K562 (cell line): ENCODE measurements at regions not wholly inside any gene's neighbourhood (a gene's known extent, or its start where the extent isn't known, plus 50 kb on each side); places are given as distances from the start of the nearest gene placed in this dataset.

Source experiments
- ATAC-seq: fragments of 200-7000 bp; cut with Tn5 transposase; 3 replicates; pipeline ENCODE4 v1.9.1; 2020; ENCODE audit warnings: moderate library complexity
- BruUV-seq: library from RNA; stranded (reverse); fragments of 400-500 nt; replicated peaks from 2 replicates; lab custom pipeline; 2021; lab: Mats Ljungman, UMichigan
- CTCF ChIA-PET: fragments of 300-600 bp; formaldehyde crosslinking; extraction: SDS; loops from one replicate; lab custom pipeline; 2021; ENCODE audit warnings: low intra/inter-chr PET ratio; lab: Yijun Ruan, JAX
- POLR2A ChIA-PET: fragments of 300-600, 350-650 bp; sonication (Branson Sonifier 250); formaldehyde crosslinking; extraction: SDS; loops from one replicate; lab custom pipeline; 2021; ENCODE audit warnings: antibody characterized with exemption, inconsistent platforms; lab: Yijun Ruan, JAX
- DNase-seq, 4 experiments: peaks; one replicate each; pipeline versions ENCODE4 v3.0.0 to v3.0.0-alpha.2; 2011 to 2018; ENCODE audit warnings: low spot score in 3 of 4, mixed read lengths in 3 of 4; ENCODE audit errors: extremely low read depth in 1 of 4
- FAIRE-seq: peaks from 2 replicates; lab custom pipeline; 2011; peaks lifted over from hg19 to GRCh38; lab: Jason Lieb, UNC
- H2AFZ ChIP-seq: 2 replicates; pipeline ENCODE4 v1.6.0; 2011; ENCODE audit warnings: low read depth, low read length, control low read depth, inconsistent platforms
- H3K27ac ChIP-seq: fragments of 200-600 bp; 3 replicates; pipeline ENCODE4 v1.8.0; 2011; ENCODE audit warnings: low read depth, mild to moderate bottlenecking, control low read depth, inconsistent platforms, low read length, moderate library complexity, mixed read lengths; ENCODE audit errors: extremely low read depth
- H3K27me3 ChIP-seq, 2 experiments: fragments of 300-600 bp in 1 of 2; 2 replicates in 1 of 2; 3 replicates in 1 of 2; pipeline versions ENCODE4 v1.6.0 to v1.8.0; 2011; ENCODE audit warnings: inconsistent platforms in 2 of 2, low read length in 2 of 2, mild to moderate bottlenecking in 1 of 2, mixed read lengths in 1 of 2, moderate library complexity in 1 of 2; ENCODE audit not compliant: control insufficient read depth in 2 of 2, insufficient read depth in 2 of 2
- H3K36me3 ChIP-seq: fragments of 300-600 bp; 3 replicates; pipeline ENCODE4 v1.8.0; 2011; ENCODE audit warnings: mild to moderate bottlenecking, low read length, inconsistent platforms; ENCODE audit not compliant: control insufficient read depth, insufficient read depth
- H3K4me1 ChIP-seq, 2 experiments: fragments of 200-600 bp in 1 of 2; replicated peaks in 1 of 2; 2 replicates in 1 of 2; 3 replicates in 1 of 2; pipeline versions ENCODE4 v1.5.1 to v1.8.0; 2011; ENCODE audit warnings: inconsistent platforms in 2 of 2, low read length in 2 of 2, mild to moderate bottlenecking in 1 of 2, mixed read lengths in 1 of 2, moderate library complexity in 1 of 2; ENCODE audit not compliant: control insufficient read depth in 2 of 2, insufficient read depth in 2 of 2
- H3K4me2 ChIP-seq: 2 replicates; pipeline ENCODE4 v1.6.1; 2011; ENCODE audit warnings: low read length, control low read depth, inconsistent platforms, mixed read lengths; ENCODE audit not compliant: insufficient read depth
- H3K4me3 ChIP-seq: fragments of 200-600 bp; sonication (generic), shearing (Covaris generic); 2 replicates; pipeline ENCODE4 v1.5.1; 2016; ENCODE audit warnings: control low read depth, inconsistent platforms
- H3K79me2 ChIP-seq: fragments of 200-600 bp; 3 replicates; pipeline ENCODE4 v1.8.0; 2011; ENCODE audit warnings: low read length, inconsistent platforms; ENCODE audit not compliant: control insufficient read depth, insufficient read depth
- H3K9ac ChIP-seq, 2 experiments: 2 replicates each; pipeline versions ENCODE4 v1.6.0 to v1.6.1; 2011; ENCODE audit warnings: low read depth in 2 of 2, low read length in 2 of 2, control low read depth in 1 of 2, inconsistent platforms in 1 of 2, mild to moderate bottlenecking in 1 of 2, mixed read lengths in 1 of 2; ENCODE audit not compliant: insufficient read depth in 1 of 2
- H3K9me1 ChIP-seq: one replicate; pipeline ENCODE4 v1.6.0; 2011; ENCODE audit warnings: inconsistent platforms, mild to moderate bottlenecking, low read length, moderate library complexity; ENCODE audit not compliant: control insufficient read depth, insufficient read depth
- H3K9me3 ChIP-seq: replicated peaks from 2 replicates; pipeline ENCODE4 v1.5.1; 2011; ENCODE audit warnings: low read depth, low read length, inconsistent platforms; ENCODE audit not compliant: control insufficient read depth, insufficient read depth
- H4K20me1 ChIP-seq: replicated peaks from 2 replicates; pipeline ENCODE4 v1.6.1; 2011; ENCODE audit warnings: low read length, inconsistent platforms, mixed read lengths; ENCODE audit not compliant: control insufficient read depth, insufficient read depth
- ARHGAP35 ChIP-seq: fragments of 450-650 bp; IDR thresholded peaks from 2 replicates; pipeline ENCODE4 v1.6.1; 2018; ENCODE audit not compliant: partially characterized antibody
- BHLHE40 ChIP-seq: IDR thresholded peaks from 2 replicates; pipeline ENCODE4 v1.6.1; 2011; ENCODE audit warnings: low read length, improper control_type of control experiment
- DIDO1 ChIP-seq: fragments of 450-650 bp; IDR thresholded peaks from 2 replicates; pipeline ENCODE4 v1.6.1; 2016; ENCODE audit warnings: low read depth, missing biosample characterization, missing genetic modification characterization
- ESRRA ChIP-seq: fragments of 450-650 bp; IDR thresholded peaks from 2 replicates; pipeline ENCODE4 v1.6.1; 2014; ENCODE audit warnings: low read depth, mild to moderate bottlenecking, moderate library complexity, borderline replicate concordance
- ESRRB ChIP-seq: fragments of 250-450 bp; sonication (Bioruptor Pico); IDR thresholded peaks from 2 replicates; pipeline ENCODE4 v1.5.0; 2020; ENCODE audit warnings: mild to moderate bottlenecking, moderate library complexity, borderline replicate concordance
- FOXM1 ChIP-seq, 2 experiments: fragments of 450-650 bp in 1 of 2; sonication (generic) in 1 of 2; formaldehyde crosslinking in 1 of 2; IDR thresholded peaks; 2 replicates each; pipeline versions ENCODE4 v1.6.1 to v1.9.0; 2017 to 2022; ENCODE audit warnings: low read depth in 2 of 2, mild to moderate bottlenecking in 2 of 2, missing genetic modification reagents in 1 of 2, moderate library complexity in 1 of 2
- HINFP ChIP-seq: fragments of 450-650 bp; conservative IDR thresholded peaks from 2 replicates; pipeline ENCODE4 v1.6.1; 2016; ENCODE audit warnings: missing genetic modification characterization, low read depth, mild to moderate bottlenecking, control low read depth, missing compliant biosample characterization
- IFI16 ChIP-seq: fragments of 250-450 bp; sonication (Bioruptor Pico); IDR thresholded peaks from 2 replicates; pipeline ENCODE4 v2.1.2; 2022; ENCODE audit warnings: mild to moderate bottlenecking, inconsistent platforms
- MAFK ChIP-seq: IDR thresholded peaks from 2 replicates; pipeline ENCODE4 v1.6.1; 2011; ENCODE audit warnings: low read length, improper control_type of control experiment
- MEIS2 ChIP-seq: fragments of 450-650 bp; IDR thresholded peaks from 2 replicates; pipeline ENCODE4 v1.6.1; 2014; ENCODE audit warnings: mild to moderate bottlenecking; ENCODE audit not compliant: partially characterized antibody
- NR3C1 ChIP-seq: sonication (generic); formaldehyde crosslinking; IDR thresholded peaks from 2 replicates; pipeline ENCODE4 v1.8.1; 2022; ENCODE audit warnings: missing genetic modification reagents
- RB1 ChIP-seq: fragments of 450-650 bp; IDR thresholded peaks from 2 replicates; pipeline ENCODE4 v1.6.1; 2017; ENCODE audit warnings: low read depth, mild to moderate bottlenecking
- RFX5 ChIP-seq: IDR thresholded peaks from 2 replicates; pipeline ENCODE4 v1.6.1; 2011; ENCODE audit warnings: low read depth, mild to moderate bottlenecking, improper control_type of control experiment, low read length
- SOX6 ChIP-seq: fragments of 450-650 bp; IDR thresholded peaks from 2 replicates; pipeline ENCODE4 v1.6.1; 2014; ENCODE audit warnings: mild to moderate bottlenecking
- ZNF232 ChIP-seq: sonication (generic); formaldehyde crosslinking; IDR thresholded peaks from 2 replicates; pipeline ENCODE4 v1.8.0; 2022; ENCODE audit warnings: mild to moderate bottlenecking, missing genetic modification reagents
- ZNF518B ChIP-seq: fragments of 250-450 bp; sonication (Bioruptor Pico); IDR thresholded peaks from 2 replicates; pipeline ENCODE4 v1.5.0; 2021; ENCODE audit warnings: mild to moderate bottlenecking, moderate library complexity
- in situ Hi-C: fragments of 300-500 bp; cut with MboI; formaldehyde crosslinking; loops from 4 replicates; pipeline ENCODE4 v1.15.0; 2018; ENCODE audit warnings: inconsistent platforms, mixed read lengths
- intact Hi-C: fragments of 100-400 bp; cut with micrococcal nuclease; formaldehyde crosslinking; loops from 2 replicates; pipeline ENCODE4 v1.14.2; 2022

DNA sequence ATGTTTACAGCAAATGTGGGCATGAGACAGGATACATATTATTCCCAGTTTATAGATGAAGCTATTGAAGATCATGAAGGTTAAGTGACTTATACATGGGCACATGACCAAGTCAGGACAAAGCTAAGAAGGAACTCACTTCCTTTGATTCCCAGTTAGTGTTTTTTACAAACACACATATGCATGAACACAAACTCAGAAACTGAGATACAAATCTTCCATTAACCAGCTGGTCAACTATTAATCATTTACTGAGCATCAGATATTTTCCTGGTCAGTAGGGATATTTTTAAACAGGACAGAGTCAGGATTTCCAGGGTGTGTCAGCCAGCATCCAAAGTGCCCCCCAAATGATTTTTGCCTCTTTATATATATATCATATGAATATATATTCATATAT lies 222.2 kb downstream of the OGFRL1 start:
- DNase-seq: no peak
- ATAC-seq: no peak
- H3K9me1 ChIP-seq: no peaks in the 10 kb centered on the region
- H2AFZ ChIP-seq: no peak overlapping the region
- in situ Hi-C loops (no loop called here), intact Hi-C loops (no loop called here)
- no peaks in the 10 kb centered on the region for H3K79me2 ChIP-seq
- H3K27me3 ChIP-seq: no peaks in the 10 kb centered on the region
- H3K4me2 ChIP-seq: no peak overlapping the region
- CTCF ChIA-PET: no interaction called here
- no peaks in the 10 kb centered on the region for H3K36me3 ChIP-seq
- H3K9ac ChIP-seq: no peak overlapping the region
- no peaks in the 10 kb centered on the region for H3K4me1 ChIP-seq
- FAIRE-seq: no peak
- no peak overlapping the region for H3K27ac ChIP-seq
- no peaks in the 10 kb centered on the region for H3K9me3 ChIP-seq
- no peak overlapping the region for H3K4me3 ChIP-seq
- no peaks in the 10 kb centered on the region for H4K20me1 ChIP-seq
- BruUV-seq: no TSS peak
- POLR2A ChIA-PET: no interaction called here
- TF ChIP-seq MEIS2 (no peak), ARHGAP35 (no peak), ESRRB (CRISPR knock-in tag) (no peak), ZNF518B (CRISPR knock-in tag) (no peak), IFI16 (no peak), ZNF232 (no peak), MAFK (no peak), RB1 (no peak), SOX6 (no peak), ESRRA (no peak), NR3C1 (no peak), FOXM1 (IDR thresholded peaks at IDR 0.05; ENCODE audit: low read depth) (no peak), FOXM1 (CRISPR knock-in tag; IDR thresholded peaks at IDR 0.05; ENCODE audit: low read depth) (no peak), RFX5 (no peak), BHLHE40 (no peak), HINFP (tag) (no peak), DIDO1 (no peak)
